DND-41 (cell line): ENCODE measurements at regions not wholly inside any gene's neighbourhood (a gene's known extent, or its start where the extent isn't known, plus 50 kb on each side); places are given as distances from the start of the nearest gene placed in this dataset.

Source experiments
- CTCF ChIP-seq: IDR thresholded peaks from 2 replicates; pipeline ENCODE4 v1.5.1; 2012; ENCODE audit warnings: borderline replicate concordance, low read length, moderate library complexity, mild to moderate bottlenecking; ENCODE audit not compliant: poor library complexity, severe bottlenecking; ENCODE audit errors: extremely low read depth
- EZH2 ChIP-seq: IDR thresholded peaks from 3 replicates; pipeline ENCODE4 v1.6.1; 2012; ENCODE audit warnings: borderline replicate concordance, low read depth, mild to moderate bottlenecking, moderate library complexity, low read length, inconsistent platforms; ENCODE audit not compliant: severe bottlenecking

- TF ChIP-seq CTCF (no peak), EZH2 (no peak)
Observed at GRCh38 chr12:75790219-75790618, 241.4 kb downstream of the PHLDA1 start.
